ENCODE measurements at regions not wholly inside any gene's neighbourhood (a gene's known extent, or its start where the extent isn't known, plus 50 kb on each side); places are given as distances from the start of the nearest gene placed in this dataset.

DNA sequence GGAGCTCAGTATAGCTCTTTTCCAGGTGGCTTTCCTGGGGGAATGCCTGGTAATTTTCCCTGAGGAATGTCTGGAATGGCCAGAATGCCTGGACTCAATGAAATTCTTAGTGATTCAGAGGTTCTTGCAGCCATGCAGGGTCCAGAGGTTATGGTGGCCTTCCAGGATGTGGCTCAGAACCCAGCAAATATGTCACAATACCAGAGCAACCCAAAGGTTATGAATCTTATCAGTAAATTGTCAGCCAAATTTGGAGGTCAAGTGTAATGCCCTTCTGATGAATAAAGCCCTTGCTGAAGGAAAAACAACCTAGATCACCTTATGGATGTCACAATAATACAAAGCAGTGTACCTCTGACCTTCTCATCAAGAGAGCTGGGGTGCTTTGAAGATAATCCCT, 100.3 kb downstream of the TMEM167A start (continued):
- TF ChIP-seq, protein P1, sequence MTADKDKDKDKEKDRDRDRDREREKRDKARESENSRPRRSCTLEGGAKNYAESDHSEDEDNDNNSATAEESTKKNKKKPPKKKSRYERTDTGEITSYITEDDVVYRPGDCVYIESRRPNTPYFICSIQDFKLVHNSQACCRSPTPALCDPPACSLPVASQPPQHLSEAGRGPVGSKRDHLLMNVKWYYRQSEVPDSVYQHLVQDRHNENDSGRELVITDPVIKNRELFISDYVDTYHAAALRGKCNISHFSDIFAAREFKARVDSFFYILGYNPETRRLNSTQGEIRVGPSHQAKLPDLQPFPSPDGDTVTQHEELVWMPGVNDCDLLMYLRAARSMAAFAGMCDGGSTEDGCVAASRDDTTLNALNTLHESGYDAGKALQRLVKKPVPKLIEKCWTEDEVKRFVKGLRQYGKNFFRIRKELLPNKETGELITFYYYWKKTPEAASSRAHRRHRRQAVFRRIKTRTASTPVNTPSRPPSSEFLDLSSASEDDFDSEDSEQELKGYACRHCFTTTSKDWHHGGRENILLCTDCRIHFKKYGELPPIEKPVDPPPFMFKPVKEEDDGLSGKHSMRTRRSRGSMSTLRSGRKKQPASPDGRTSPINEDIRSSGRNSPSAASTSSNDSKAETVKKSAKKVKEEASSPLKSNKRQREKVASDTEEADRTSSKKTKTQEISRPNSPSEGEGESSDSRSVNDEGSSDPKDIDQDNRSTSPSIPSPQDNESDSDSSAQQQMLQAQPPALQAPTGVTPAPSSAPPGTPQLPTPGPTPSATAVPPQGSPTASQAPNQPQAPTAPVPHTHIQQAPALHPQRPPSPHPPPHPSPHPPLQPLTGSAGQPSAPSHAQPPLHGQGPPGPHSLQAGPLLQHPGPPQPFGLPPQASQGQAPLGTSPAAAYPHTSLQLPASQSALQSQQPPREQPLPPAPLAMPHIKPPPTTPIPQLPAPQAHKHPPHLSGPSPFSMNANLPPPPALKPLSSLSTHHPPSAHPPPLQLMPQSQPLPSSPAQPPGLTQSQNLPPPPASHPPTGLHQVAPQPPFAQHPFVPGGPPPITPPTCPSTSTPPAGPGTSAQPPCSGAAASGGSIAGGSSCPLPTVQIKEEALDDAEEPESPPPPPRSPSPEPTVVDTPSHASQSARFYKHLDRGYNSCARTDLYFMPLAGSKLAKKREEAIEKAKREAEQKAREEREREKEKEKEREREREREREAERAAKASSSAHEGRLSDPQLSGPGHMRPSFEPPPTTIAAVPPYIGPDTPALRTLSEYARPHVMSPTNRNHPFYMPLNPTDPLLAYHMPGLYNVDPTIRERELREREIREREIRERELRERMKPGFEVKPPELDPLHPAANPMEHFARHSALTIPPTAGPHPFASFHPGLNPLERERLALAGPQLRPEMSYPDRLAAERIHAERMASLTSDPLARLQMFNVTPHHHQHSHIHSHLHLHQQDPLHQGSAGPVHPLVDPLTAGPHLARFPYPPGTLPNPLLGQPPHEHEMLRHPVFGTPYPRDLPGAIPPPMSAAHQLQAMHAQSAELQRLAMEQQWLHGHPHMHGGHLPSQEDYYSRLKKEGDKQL (CRISPR knock-in tag; IDR thresholded peaks at IDR 0.05; ENCODE audit: low read depth), result peak; percentile 82
- TF ChIP-seq GATAD2A (CRISPR knock-in tag; IDR thresholded peaks at IDR 0.05) (peak; percentile 97), FOXJ3 (CRISPR knock-in tag; IDR thresholded peaks at IDR 0.05; ENCODE audit: borderline replicate concordance) (peak; percentile 91; the same call in 1 of the 2 replicates), KDM1A (CRISPR knock-in tag; IDR thresholded peaks at IDR 0.05) (peak; percentile 58), ZSCAN20 (CRISPR knock-in tag; IDR thresholded peaks at IDR 0.05; ENCODE audit: borderline replicate concordance) (peak; percentile 70; the same call in 1 of the 2 replicates), PITX1 (CRISPR knock-in tag; IDR thresholded peaks at IDR 0.05) (peak; percentile 88), MED1 (CRISPR knock-in tag; IDR thresholded peaks at IDR 0.05) (peak; percentile 84)
- TF ChIP-seq, protein P2, sequence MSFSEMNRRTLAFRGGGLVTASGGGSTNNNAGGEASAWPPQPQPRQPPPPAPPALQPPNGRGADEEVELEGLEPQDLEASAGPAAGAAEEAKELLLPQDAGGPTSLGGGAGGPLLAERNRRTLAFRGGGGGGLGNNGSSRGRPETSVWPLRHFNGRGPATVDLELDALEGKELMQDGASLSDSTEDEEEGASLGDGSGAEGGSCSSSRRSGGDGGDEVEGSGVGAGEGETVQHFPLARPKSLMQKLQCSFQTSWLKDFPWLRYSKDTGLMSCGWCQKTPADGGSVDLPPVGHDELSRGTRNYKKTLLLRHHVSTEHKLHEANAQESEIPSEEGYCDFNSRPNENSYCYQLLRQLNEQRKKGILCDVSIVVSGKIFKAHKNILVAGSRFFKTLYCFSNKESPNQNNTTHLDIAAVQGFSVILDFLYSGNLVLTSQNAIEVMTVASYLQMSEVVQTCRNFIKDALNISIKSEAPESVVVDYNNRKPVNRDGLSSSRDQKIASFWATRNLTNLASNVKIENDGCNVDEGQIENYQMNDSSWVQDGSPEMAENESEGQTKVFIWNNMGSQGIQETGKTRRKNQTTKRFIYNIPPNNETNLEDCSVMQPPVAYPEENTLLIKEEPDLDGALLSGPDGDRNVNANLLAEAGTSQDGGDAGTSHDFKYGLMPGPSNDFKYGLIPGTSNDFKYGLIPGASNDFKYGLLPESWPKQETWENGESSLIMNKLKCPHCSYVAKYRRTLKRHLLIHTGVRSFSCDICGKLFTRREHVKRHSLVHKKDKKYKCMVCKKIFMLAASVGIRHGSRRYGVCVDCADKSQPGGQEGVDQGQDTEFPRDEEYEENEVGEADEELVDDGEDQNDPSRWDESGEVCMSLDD (CRISPR knock-in tag; IDR thresholded peaks at IDR 0.05; ENCODE audit: borderline replicate concordance), result peak; percentile 95; the same call in 1 of the 2 replicates
- TF ChIP-seq, protein P3, sequence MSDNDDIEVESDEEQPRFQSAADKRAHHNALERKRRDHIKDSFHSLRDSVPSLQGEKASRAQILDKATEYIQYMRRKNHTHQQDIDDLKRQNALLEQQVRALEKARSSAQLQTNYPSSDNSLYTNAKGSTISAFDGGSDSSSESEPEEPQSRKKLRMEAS (IDR thresholded peaks at IDR 0.05), result 0 out of 2 replicates have a peak, but pooled peaks have one; percentile 10
- TF ChIP-seq, protein P4, sequence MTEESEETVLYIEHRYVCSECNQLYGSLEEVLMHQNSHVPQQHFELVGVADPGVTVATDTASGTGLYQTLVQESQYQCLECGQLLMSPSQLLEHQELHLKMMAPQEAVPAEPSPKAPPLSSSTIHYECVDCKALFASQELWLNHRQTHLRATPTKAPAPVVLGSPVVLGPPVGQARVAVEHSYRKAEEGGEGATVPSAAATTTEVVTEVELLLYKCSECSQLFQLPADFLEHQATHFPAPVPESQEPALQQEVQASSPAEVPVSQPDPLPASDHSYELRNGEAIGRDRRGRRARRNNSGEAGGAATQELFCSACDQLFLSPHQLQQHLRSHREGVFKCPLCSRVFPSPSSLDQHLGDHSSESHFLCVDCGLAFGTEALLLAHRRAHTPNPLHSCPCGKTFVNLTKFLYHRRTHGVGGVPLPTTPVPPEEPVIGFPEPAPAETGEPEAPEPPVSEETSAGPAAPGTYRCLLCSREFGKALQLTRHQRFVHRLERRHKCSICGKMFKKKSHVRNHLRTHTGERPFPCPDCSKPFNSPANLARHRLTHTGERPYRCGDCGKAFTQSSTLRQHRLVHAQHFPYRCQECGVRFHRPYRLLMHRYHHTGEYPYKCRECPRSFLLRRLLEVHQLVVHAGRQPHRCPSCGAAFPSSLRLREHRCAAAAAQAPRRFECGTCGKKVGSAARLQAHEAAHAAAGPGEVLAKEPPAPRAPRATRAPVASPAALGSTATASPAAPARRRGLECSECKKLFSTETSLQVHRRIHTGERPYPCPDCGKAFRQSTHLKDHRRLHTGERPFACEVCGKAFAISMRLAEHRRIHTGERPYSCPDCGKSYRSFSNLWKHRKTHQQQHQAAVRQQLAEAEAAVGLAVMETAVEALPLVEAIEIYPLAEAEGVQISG (CRISPR knock-in tag; IDR thresholded peaks at IDR 0.05), result peak; percentile 67
- TF ChIP-seq, protein P5, sequence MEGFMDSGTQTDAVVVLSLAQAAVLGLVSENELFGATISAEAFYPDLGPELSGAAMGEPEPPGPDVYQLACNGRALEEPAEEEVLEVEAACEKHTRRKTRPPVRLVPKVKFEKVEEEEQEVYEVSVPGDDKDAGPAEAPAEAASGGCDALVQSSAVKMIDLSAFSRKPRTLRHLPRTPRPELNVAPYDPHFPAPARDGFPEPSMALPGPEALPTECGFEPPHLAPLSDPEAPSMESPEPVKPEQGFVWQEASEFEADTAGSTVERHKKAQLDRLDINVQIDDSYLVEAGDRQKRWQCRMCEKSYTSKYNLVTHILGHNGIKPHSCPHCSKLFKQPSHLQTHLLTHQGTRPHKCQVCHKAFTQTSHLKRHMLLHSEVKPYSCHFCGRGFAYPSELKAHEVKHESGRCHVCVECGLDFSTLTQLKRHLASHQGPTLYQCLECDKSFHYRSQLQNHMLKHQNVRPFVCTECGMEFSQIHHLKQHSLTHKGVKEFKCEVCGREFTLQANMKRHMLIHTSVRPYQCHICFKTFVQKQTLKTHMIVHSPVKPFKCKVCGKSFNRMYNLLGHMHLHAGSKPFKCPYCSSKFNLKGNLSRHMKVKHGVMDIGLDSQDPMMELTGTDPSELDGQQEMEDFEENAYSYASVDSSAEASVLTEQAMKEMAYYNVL (CRISPR knock-in tag; IDR thresholded peaks at IDR 0.05; ENCODE audit: borderline replicate concordance), result peak; percentile 59; the same call in 1 of the 2 replicates
- TF ChIP-seq, protein P6, sequence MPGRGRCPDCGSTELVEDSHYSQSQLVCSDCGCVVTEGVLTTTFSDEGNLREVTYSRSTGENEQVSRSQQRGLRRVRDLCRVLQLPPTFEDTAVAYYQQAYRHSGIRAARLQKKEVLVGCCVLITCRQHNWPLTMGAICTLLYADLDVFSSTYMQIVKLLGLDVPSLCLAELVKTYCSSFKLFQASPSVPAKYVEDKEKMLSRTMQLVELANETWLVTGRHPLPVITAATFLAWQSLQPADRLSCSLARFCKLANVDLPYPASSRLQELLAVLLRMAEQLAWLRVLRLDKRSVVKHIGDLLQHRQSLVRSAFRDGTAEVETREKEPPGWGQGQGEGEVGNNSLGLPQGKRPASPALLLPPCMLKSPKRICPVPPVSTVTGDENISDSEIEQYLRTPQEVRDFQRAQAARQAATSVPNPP (CRISPR knock-in tag; IDR thresholded peaks at IDR 0.05), result 0 out of 2 replicates have a peak, but pooled peaks have one; percentile 33
- TF ChIP-seq, protein P7, sequence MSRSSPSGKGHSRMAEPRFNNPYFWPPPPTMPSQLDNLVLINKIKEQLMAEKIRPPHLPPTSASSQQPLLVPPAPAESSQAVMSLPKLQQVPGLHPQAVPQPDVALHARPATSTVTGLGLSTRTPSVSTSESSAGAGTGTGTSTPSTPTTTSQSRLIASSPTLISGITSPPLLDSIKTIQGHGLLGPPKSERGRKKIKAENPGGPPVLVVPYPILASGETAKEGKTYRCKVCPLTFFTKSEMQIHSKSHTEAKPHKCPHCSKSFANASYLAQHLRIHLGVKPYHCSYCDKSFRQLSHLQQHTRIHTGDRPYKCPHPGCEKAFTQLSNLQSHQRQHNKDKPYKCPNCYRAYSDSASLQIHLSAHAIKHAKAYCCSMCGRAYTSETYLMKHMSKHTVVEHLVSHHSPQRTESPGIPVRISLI (CRISPR knock-in tag; IDR thresholded peaks at IDR 0.05; ENCODE audit: borderline replicate concordance), result peak; percentile 51; the same call in 1 of the 2 replicates

All from HepG2 (cell line).